Mesenteric fat pad (tissue), 1 donor: ENCODE measurements at regions not wholly inside any gene's neighbourhood (a gene's known extent, or its start where the extent isn't known, plus 50 kb on each side); places are given as distances from the start of the nearest gene placed in this dataset.
A peak's percentile ranks its signal among the peaks of the same experiment; 100 is the strongest.

ENCODE experiments used
- DNase-seq: peaks from one replicate; pipeline ENCODE4 v3.0.0-alpha.2; 2020; ENCODE audit warnings: low spot score
- donor health status: DM: yes; HTN: yes; CAD: no.

DNA sequence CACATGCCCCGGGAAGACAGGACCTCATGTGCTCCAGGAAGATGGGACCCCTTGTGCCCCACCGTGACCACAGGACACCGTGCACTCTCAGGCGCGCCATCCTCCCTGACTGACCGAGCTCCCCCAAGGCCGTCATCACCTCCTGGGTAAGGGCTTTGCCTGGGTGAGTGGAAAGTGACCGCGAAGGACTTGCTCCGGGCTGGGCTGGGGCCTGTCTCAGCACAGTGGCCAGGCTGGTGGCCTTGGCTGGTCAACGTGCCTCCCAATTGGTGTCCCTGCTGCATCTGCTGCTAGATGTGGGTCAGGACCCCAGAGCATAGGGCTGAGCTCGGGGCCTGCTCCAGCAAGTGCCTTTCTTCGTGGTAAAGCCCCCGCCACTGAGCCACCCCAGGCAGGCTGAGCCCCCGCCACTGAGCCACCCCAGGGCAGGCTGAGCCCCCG, 69.7 kb upstream of the CTDP1 start:
- DNase-seq = peak; percentile 75

DNA sequence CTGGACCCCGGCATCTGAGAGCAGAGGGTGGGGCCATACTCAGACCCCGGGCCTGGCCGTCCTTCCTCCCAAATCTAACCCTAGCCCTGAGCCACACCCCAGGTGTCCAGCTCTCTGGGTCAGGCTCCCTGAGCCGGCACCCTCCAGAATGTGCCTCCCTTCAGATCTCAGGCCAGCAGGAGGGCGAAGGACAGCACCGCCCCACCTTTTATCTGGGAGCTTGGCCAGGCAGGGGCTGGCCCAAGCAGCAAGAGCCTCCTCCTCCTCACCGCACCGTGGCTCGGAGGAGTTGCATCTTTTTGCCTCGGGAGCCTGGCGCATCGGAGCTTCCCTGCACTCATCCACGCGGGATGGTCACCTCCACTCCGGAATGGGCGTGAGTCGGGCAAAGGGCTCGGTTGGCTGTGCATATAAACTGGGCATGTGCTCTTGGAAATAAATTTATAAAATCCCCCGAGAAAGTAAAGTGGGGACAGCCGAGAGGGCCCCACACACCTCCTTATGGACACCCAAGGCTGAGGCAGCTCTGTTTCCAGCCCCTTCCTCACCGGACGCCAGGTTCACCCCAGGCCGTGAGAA, 69.1 kb upstream of the CTDP1 start:
- peak; percentile 84 for DNase-seq

DNA sequence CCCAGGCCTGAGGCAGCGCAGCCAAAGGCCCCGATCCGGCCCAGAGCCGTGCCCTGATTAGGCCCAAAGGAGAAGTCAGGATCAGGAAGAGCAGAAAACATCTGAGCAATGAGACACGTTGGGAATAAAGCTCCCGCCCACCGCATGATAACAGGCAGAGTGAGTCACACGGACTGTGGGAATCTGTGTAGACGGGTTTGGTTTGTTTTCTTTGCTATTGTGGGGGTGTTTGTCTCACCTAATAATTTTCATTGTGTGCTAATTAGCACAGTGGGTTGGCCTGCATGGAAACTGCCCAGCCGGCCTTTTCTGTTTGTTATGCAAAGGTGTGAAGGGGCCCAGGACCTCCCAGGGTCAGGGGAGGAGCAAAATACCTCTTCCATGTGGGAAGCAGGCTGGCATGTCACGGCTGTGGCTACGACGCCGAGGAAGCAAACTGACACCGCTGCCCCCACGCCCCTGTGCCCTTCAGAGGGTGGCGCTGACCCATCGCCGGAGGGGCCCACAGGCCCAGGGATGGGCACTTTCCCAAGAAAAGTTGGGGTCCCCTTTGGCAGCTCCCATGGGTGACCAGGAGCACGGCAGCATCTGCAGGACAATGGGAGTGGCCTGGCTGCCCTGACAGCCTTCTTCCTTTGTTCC, 68.4 kb upstream of the CTDP1 start:
- peak; percentile 90 for DNase-seq

DNA sequence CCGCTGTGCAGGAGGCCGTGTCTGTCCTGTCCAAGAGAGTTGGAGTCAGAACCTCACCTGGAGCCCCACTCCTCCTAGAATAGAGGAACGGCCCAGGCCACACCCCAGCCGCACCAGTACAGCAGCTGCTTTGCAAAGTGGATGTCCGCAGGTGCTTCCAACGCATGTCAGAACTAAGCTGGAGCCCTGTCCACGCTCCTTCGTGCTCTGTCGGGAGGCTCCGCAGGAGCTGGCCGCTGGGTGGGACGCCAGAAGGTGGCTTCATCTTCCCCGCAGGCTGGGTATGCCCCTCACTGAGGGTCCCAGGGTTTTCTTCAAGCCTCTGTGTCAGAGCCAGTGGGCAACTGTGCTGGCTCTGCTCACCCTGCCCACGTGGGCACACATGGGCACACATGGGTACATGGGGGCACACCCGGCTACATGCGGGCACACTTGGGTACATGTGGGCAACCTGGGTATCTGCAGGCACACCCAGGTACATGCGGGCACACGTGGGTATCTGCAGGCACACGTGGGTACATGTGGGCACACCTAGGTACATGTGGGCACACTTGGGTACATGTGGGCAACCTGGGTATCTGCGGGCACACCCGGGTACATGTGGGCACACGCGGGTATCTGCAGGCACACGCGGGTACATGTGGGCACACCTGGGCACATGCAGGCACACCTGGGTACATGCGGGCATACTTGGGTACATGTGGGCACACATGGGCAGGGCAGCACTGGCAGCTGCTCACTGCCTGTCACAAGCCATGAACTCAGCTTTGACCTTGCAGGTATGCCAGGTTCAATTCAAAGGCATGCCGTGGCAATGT, 67.1 kb upstream of the CTDP1 start:
- DNase-seq = peak; percentile 79

DNA sequence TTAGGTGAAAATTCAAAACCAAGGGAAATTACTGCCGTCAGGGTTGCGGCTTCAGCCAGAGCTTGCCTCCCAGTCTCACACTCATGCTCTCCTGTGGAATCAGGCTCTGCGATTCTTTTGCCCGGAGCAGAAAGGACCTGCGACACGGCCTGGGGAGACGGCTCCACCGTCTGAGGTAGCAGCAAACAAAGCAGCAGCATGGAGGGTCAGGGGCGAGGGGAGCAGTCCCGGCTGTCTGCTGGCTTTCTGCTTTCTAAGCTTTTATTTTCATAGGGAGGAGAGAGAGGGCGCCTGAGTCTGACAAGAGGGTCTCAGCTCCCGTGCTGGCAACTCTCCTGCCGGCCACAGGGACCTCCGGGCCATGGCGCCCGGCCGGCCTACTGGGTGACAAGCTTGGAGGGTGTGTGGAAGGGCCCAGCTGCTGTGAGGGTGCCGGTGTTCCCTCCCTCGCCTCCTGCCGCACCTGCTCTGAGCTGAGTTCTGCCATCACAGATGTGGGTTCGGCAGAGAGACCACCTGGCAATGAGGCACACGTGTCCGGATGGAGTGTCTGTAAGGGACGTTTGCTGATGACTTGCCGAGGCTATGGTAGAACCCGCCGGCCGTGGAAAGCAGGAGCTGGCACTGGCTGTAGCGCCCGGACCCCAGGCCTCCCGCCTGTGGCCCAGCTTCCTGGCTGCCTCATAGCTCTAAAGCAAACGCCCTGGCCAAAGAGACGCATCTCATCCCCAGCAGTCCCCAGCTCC, 66.2 kb upstream of the CTDP1 start:
- DNase-seq = peak; percentile 75

DNA sequence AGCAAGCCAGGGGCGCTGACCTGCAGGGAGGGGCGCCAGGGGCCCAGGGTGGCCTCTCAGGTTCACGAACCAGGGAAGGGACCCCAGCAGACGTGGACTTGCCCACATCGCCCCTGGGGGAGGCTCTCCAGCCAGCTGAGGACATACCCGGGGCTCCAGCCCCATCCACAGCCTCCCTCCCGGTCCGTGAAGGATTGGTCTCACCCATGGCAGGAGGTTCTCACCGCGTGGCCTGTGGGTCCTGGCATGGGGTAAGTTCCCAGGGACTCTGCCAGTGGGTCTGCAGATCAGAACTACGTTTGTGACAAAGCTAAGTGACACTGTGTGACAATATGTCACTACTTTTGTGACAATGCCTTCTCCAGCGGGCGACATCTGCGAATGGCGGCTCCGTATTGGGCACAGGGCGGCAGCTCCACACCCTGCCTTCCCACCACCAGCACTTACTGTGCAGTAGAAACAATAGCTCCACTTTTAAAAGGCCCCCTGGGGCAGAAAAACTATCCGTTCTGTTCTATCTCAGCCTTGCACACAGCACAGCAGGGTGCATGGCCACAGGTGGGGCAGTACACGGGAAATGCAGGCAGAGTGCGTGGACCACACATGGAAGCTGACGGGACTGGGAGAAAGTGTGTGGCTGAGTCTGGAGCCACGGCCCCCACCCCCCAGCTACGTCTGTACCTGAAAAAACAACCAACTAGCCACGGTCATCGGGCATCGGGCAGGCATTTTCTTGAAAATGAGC, 65.2 kb upstream of the CTDP1 start:
- DNase-seq = peak; percentile 83

DNA sequence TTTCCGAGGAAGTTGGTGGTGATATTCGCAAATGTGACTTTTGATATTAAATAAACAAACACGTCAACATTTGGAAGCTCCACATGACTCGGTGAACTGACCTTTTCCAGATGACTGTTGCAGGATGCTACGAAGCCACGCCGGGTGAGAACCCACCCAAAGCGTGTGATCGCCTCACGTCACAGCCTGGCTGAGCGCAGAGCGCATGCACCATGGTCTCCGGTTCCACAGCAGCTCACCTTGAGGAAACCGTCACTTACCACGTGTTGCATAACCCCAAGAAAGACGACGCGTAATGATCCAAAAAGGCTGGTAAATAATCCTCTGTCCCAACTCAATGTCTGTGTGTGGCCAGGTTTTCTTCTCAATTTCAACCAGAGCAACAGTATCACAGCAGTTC, 64.5 kb upstream of the CTDP1 start:
- peak; percentile 60 for DNase-seq

DNA sequence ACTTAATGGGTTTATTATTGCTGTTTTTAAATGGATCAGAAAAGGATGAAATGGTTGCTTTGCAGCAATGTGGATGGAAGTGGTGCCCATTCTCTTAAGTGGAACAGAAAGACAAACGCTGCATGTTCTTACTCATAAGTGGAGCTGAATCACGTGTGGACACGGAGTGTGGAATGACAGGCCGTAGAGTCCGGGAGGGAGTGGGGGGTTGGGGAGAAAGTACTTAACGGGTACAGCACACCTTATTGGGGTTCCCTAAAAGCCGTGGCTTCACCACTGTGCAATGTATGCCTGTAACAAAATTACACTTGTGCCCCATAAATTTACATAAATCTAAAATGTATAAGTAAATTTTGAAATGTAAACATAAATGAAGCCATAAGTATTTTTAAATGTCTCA, 64.0 kb upstream of the CTDP1 start:
- no peak for DNase-seq

DNA sequence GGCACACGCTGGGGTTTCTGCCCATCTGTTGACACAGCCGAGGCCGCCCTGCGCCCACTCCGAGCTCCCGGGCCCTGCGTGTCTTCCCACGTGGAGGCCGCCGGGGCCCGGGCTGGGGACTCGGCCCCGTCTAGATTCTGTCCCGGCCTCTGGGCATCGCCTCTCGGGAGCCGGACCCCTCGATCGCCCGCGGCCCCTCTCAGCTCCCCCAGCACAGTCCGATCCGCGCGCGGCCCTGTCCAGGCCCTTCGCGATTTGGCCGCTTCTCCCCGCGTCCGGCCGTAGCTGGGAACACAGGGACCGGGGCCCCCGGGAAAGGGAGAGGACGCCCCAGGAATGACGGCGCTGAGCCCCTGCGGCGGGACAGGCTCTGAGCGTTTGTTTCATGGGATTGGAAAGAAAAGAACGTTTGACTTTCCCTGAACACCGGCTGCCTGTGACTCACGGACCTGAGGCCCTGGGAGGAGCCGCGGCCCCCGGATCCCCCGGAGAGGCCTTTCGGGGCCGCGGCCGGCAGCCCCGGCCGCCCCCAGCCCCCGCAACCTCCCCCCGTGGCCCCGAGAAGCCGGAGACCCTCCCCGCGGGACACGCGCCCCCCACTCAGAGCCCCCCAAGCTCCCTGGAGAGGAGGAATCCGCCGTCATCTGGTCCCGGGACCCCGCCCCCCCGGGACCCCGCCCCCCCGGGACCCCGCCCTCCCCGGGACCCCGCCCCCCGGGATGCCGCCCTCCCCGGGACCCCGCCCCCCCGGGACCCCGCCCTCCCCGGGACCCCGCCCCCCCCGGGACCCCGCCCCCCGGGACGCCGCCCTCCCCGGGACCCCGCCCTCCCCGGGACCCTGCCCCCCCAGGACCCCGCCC, 62.7 kb upstream of the CTDP1 start:
- peak; percentile 84 for DNase-seq

DNA sequence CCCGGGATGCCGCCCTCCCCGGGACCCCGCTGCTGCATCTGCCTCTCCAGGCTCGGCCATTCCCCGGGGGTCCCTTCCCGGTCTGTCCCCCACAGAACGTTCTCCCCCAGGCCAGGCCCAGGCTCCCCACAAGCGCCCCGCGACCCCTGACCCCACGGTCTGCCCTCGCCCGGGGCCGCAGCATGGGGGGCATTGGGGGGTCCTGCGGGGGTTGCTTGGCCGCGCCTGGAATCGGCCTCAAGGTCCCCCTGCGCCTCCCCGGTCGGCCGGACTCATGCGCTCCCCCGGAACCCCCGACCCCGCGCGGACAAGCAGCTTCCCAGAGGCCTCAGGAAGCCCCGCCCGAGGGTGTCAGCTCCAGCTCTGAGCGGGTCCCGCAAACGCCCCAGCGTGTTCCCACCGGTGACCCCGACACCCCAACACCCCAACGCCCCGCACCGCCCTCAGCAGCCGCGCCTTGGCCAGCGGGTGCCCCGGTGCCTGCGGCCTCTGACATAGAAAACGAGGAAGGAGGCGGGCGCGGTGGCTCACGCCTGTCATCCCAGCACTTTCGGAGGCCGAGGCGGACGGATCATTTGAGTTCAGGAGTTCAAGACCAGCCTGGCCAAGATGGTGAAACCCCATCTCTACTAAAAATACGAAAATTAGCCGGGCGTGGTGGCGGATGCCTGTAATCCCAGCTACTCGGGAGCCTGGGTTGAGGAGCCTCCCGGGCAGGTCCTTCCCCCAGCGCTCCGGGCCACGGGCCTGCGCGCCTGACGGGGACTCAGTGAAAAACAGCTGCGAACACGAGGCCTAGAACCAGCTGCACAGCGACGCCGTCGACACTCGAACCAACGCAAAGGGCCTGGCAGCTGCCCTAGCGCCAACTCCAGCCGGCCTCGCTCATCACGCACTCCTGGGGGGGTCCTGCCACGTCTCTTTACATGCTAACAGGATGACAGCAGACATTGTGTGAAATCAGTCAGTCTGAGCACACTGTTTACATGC, 61.8 kb upstream of the CTDP1 start:
- DNase-seq = peak; percentile 89

DNA sequence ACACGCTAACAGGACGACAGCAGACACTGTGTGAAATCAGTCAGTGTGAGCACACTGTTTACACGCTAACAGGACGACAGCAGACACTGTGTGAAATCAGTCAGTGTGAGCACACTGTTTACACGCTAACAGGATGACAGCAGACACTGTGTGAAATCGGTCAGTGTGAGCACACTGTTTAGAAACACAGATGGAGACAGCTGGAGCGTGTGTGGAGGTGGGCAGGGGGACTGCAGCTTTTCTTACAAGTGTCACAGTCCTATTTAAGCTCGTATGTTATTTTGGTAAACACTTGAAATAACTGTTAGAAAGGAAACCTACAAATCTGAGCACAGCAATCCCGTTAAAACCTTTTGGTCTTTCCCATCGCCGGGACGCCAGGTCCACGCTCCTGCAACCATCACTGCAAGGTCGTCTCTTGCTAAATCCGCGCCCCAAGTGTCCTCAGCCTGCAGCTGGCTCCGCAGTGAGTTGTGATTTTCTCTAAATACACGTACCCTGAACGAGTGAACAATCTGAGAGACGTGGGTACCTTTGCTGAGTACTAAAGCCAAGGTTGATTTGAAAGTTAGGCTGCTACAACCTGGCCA, 58.9 kb upstream of the CTDP1 start:
- no peak for DNase-seq

DNA sequence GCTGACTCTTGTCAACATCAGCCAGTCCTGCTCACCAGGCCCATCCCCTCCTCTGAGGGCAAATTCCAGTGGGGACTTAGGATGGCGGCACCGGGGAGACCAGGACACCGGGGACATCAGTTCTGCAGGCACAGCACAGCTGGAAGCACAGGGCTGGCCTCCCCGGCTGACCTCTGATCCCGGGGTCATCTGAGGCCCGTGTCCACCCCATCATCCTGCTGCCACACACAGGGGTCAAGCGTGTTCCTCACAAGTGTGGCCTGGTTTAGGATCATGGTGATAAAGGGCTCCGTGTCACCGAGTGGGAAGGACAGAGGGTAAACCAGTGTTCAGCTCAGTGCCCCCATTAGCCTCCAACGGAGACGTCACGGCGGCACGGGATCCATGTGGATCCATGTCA, 58.1 kb upstream of the CTDP1 start:
- no peak for DNase-seq

DNA sequence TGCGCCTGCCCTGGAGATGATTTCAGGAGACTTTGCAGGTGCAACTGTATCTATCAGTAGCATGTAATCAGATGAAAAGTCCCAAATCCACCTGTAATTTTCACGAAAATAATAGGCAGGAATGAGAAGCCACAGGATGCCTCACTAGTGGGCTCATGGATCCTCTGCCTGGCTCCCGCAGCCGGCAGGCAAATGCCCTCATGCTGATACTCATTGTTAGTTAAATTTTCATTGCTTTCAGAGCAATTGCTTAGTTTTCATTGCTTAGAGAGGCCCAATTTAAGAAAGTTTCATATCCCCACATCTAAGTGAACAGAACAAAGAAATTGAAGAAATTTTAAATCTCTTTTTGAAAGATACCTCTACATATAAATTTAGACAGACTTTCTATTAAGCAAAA, 57.6 kb upstream of the CTDP1 start:
- DNase-seq = no peak

DNA sequence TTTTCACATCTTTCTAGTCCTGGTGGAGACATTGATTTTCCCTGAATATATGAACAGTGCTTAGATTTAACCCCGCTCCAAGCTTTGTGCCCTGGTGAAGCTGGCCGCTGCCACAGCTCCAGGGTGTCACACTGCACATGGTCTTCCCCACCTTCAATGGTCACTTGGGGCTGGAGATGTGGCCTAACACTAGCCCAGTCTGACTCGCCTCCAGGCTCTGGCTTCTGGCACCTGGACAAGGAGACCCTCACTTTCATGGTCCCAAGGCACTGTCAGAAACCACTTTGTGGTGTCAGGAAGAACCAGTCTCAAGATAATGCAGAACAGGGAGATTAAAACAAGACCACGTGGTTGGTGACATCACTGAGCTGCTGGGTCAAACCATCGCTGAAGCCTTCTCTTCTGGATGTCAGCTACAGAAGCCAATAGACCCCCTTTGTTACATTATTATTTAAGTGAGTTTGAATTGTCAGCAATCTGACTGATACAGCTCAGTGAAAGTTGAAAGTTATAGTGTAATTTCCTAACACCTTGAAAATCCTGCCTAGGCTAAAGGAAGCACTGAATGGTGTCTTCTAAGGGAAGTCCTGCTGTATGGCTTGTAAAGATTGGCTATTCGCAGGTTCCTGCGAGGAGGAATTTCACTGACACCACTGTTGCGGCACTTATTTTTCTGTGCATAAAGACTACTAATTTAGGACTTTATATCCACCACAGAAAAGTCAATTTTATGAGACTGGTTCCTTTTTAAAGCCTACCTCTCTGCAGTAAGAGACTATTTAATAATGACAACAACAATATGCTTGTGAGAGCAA, 55.0 kb upstream of the CTDP1 start:
- DNase-seq = peak; percentile 71

DNA sequence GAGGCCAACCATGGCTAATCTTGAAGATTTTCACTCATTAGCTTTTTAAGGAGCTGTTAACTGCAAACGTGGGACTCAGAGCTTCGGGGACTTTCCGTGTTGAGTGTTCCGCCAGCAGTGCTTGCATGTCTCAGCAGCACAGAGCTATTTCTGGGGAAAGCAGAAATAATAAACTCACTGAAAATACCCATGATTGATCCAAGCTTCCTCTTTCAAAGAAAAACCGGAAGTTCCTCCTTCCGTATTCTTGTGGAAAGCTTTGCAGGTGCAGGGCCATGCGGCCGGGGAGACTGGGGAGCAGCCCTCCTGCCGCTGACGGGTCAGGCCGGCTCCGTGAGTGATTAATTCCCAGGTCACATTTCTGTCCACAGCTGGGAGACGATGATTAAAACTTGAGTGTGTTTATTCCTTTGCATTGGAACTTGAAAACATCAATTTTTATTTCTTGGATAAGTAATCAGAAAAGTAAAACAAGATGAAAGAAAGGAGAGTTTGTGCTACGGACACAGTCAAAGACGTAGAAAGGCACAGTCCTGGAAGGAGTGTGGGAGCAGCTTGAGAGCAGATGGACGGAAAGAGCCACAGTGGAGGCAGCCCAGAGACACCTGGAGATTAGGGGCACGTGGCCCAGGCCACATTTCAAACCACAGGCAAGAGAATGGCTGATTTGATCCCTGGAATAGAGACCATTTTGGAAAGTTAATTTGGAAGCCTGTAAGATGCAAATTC, 54.2 kb upstream of the CTDP1 start:
- peak; percentile 37 for DNase-seq

DNA sequence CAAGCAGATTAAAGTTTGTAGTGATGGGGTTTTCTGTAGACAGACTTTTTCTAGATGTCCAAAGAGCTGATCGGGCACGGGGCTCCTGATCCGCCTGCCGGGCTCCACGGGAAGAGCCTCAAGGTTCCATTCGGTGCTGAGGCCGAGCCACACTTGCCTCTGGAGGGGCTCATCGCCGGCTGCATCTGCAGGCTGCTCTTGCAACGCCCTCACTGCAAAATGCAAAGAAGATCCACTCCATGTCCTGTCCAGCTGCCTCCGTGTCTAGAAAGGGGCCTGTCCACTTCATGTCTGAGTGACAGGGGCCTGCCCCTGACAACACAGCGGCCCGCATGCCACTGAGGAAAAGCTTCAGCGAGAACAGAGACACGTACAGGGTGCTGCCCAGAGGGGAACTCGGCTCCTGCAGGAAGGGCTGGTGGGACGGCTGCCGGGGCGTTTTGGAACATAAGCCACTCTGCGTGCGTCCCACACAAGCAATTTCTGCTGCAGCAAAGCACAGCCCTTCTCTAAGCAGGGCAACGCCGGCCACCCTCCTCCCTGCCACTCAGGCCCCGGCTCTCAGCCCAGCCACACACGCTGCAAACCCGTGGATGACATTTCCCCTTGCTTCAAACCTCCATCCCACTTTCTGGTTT, 53.6 kb upstream of the CTDP1 start:
- DNase-seq = no peak
